ENCODE measurements at regions not wholly inside any gene's neighbourhood (a gene's known extent, or its start where the extent isn't known, plus 50 kb on each side); places are given as distances from the start of the nearest gene placed in this dataset.

DNA sequence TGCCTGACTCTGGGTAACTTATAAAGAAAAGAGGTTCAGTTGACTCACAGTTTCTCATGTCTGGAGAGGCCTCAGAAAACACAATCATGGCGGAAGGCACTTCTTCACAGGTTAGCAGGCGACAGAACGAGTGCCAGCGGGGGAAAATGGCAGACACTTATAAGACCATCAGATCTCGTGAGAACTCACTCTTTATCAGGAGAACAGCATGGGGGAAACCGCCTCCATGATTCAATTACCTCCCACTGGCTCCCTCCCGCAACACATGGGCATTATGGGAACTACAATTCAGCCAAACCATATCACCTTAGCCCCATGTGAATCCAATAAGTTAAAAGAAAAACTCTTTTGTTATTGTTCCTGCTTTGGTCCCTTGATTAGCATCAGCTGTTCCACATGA, 725.2 kb downstream of the LRRIQ3 start:
- RAD21 ChIA-PET (ENCODE audit: unreplicated experiment): no interaction called here
- 56% methylated on average over 7 of the region's 7 CpGs for WGBS (ENCODE audit: insufficient coverage, insufficient replicate concordance, low lambda C conversion rate, missing lambda C conversion rate)
- no peak overlapping the region for H3K27ac ChIP-seq (ENCODE audit: control insufficient read depth, insufficient read depth)

More for the DNA sequence above, 725.2 kb downstream of the LRRIQ3 start:
- no peak for ATAC-seq
- Histone ChIP-seq H3K4me1 (ENCODE audit: control insufficient read depth, insufficient read depth, low read length) (no peaks in the 10 kb centered on the region), H3K9ac (ENCODE audit: control insufficient read depth, insufficient read depth, low read length) (no peak overlapping the region), H3K36me3 (ENCODE audit: control insufficient read depth in 2 of 2, insufficient read depth in 2 of 2, low read length in 1 of 2) (no peaks in the 10 kb centered on the region), H3K9me3 (replicated peaks; ENCODE audit: control insufficient read depth, insufficient read depth, low read length) (no peaks in the 10 kb centered on the region), H3K27me3 (replicated peaks in 1 of 2; ENCODE audit: control insufficient read depth in 2 of 2, insufficient read depth in 2 of 2, low read length in 1 of 2) (no peaks in the 10 kb centered on the region), H3K79me2 (ENCODE audit: control insufficient read depth, insufficient read depth, low read length) (no peaks in the 10 kb centered on the region), H2AFZ (ENCODE audit: control insufficient read depth, low read depth, low read length) (no peak overlapping the region), H4K20me1 (ENCODE audit: control insufficient read depth, insufficient read depth) (no peaks in the 10 kb centered on the region), H3K4me2 (ENCODE audit: control insufficient read depth, insufficient read depth) (no peak overlapping the region), H3K4me3 (no peak overlapping the region)
- CTCF ChIA-PET: interaction anchor here (1.2 kb wide), 1 partner anchor 10 kb away, joined by 3 read pairs; no protein-coding TSS in a partner anchor
- no peak for TF ChIP-seq E4F1 (IDR thresholded peaks at IDR 0.05; ENCODE audit: borderline replicate concordance, partially characterized antibody)
- TF ChIP-seq, protein P1, sequence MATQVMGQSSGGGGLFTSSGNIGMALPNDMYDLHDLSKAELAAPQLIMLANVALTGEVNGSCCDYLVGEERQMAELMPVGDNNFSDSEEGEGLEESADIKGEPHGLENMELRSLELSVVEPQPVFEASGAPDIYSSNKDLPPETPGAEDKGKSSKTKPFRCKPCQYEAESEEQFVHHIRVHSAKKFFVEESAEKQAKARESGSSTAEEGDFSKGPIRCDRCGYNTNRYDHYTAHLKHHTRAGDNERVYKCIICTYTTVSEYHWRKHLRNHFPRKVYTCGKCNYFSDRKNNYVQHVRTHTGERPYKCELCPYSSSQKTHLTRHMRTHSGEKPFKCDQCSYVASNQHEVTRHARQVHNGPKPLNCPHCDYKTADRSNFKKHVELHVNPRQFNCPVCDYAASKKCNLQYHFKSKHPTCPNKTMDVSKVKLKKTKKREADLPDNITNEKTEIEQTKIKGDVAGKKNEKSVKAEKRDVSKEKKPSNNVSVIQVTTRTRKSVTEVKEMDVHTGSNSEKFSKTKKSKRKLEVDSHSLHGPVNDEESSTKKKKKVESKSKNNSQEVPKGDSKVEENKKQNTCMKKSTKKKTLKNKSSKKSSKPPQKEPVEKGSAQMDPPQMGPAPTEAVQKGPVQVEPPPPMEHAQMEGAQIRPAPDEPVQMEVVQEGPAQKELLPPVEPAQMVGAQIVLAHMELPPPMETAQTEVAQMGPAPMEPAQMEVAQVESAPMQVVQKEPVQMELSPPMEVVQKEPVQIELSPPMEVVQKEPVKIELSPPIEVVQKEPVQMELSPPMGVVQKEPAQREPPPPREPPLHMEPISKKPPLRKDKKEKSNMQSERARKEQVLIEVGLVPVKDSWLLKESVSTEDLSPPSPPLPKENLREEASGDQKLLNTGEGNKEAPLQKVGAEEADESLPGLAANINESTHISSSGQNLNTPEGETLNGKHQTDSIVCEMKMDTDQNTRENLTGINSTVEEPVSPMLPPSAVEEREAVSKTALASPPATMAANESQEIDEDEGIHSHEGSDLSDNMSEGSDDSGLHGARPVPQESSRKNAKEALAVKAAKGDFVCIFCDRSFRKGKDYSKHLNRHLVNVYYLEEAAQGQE (IDR thresholded peaks at IDR 0.05; ENCODE audit: low read depth, low read length): no peak
- no peak for DNase-seq (ENCODE audit: low read depth, low spot score)
- no peak for FAIRE-seq
- in situ Hi-C loops (cut with MboI) (no loop called here), intact Hi-C loops (cut with micrococcal nuclease; ENCODE audit: unreplicated experiment) (no loop called here)
- BruUV-seq (replicated peaks): no TSS peak
- POLR2A ChIA-PET: no interaction called here
- SMC1A ChIA-PET (ENCODE audit: uncharacterized antibody, unreplicated experiment): interaction anchor here (1.4 kb wide), 1 partner anchor 102 kb away, joined by 3 read pairs; no protein-coding TSS in a partner anchor
